HFF-Myc (cell line): ENCODE measurements at regions not wholly inside any gene's neighbourhood (a gene's known extent, or its start where the extent isn't known, plus 50 kb on each side); places are given as distances from the start of the nearest gene placed in this dataset.

ENCODE experiments used
- DNase-seq: peaks from one replicate; pipeline ENCODE4 v3.0.0-alpha.2; 2011; ENCODE audit warnings: low read depth; ENCODE audit errors: extremely low read depth
- H3K4me3 ChIP-seq: replicated peaks from 2 replicates; pipeline ENCODE4 v1.5.1; 2011; ENCODE audit warnings: low read depth, mild to moderate bottlenecking, control low read depth, low read length
- TF ChIP-seq, protein P1 (sequence below): IDR thresholded peaks from 2 replicates; pipeline ENCODE4 v1.5.1; 2012; ENCODE audit warnings: mild to moderate bottlenecking, low read depth, low read length, control low read depth; ENCODE audit errors: missing control alignments

DNA sequence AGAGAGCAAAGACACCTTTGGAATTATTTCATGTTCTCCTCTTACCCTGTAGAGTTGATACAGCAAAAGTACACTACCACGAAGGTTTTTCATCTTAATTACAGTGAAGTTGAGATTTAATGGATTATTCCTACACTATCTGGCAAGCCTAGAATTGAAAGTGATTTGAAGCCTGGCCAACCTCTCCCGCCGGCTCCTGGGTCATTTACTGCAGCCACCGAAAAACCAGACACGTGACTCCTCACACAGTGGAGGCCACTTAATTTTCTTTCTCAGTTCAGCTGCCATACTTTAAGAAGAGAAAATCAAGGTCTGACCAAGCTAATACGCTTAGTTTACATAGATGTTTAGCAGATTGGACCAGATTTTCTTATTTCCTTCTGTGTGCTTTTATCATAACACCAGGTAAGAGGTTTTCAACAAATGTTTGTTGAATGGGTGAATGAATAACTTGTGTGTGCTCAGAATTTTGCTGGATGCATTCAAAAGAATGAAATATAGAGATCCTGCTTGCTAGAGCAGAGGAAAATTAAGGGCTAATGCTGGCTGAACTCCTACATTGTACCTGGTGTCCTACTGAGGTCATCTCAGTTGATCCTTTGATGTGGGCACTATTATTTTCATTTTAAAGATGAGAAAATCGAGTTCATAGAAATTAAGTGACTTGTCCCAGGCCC lies 97.2 kb upstream of the PDE10A start:
- TF ChIP-seq, protein P1, sequence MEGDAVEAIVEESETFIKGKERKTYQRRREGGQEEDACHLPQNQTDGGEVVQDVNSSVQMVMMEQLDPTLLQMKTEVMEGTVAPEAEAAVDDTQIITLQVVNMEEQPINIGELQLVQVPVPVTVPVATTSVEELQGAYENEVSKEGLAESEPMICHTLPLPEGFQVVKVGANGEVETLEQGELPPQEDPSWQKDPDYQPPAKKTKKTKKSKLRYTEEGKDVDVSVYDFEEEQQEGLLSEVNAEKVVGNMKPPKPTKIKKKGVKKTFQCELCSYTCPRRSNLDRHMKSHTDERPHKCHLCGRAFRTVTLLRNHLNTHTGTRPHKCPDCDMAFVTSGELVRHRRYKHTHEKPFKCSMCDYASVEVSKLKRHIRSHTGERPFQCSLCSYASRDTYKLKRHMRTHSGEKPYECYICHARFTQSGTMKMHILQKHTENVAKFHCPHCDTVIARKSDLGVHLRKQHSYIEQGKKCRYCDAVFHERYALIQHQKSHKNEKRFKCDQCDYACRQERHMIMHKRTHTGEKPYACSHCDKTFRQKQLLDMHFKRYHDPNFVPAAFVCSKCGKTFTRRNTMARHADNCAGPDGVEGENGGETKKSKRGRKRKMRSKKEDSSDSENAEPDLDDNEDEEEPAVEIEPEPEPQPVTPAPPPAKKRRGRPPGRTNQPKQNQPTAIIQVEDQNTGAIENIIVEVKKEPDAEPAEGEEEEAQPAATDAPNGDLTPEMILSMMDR = no peak
- DNase-seq = no peak
- H3K4me3 ChIP-seq = no peak overlapping the region

DNA sequence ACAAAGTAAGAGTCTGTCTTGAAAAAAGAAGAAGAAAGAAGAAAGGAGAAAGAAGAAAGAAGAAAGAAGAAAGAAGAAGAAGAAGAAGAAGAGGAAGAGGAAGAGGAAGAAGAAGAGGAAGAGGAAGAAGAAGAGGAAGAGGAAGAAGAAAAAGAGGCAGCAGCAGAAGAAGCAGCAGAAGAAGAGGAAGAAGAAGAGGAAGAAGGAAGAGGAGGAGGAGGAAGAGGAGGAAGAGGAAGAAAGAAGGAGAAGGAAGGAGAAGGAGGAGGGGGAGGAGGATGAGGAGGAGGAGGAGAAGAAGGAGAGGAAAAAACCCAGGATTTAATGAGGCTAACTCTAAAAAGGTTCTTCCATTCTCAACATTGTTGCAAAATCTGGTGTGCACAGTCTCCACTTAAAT lies 95.4 kb upstream of the PDE10A start:
- DNase-seq = no peak
- TF ChIP-seq, protein P1 = no peak
- H3K4me3 ChIP-seq = no peak overlapping the region

DNA sequence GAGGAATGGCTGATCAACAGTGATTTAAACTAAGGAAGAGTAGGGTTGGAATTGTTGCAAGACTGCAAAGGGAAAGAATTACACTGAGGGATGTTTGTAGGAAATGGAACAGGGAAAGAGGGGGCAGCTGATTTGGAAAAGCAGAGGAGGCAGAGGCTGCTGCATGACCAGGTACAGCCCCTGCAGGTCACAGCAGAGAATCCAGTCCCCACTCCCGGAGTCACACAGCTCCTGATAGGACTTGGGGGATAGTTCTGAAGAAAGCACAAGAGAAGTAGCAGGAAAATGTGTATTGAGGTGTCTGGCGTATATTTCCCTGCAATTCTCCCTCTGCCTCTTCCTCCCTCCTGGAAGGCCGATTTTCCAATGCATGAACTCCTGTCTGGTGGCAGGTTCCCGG lies 92.5 kb upstream of the PDE10A start:
- TF ChIP-seq, protein P1 = no peak
- H3K4me3 ChIP-seq = no peak overlapping the region
- no peak for DNase-seq

DNA sequence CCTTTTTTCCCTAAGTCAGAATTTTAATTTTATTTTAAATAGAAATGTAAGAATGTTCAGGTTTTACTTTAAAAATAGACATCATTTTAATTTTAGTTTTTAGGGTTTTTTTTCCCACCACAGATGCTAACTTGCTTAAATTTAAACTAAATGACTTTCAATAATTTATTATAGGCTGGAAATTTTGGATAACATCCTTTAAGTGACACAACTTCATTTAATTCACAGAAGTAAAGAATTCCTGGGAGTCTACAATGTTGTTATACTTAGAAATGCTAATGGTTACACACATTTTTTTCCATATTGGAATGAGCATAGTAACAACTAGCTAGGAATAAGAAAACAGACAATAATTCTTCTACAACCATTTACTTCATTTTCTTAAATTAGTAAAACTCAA lies 90.5 kb upstream of the PDE10A start:
- TF ChIP-seq, protein P1 = no peak
- DNase-seq = no peak
- no peak overlapping the region for H3K4me3 ChIP-seq

DNA sequence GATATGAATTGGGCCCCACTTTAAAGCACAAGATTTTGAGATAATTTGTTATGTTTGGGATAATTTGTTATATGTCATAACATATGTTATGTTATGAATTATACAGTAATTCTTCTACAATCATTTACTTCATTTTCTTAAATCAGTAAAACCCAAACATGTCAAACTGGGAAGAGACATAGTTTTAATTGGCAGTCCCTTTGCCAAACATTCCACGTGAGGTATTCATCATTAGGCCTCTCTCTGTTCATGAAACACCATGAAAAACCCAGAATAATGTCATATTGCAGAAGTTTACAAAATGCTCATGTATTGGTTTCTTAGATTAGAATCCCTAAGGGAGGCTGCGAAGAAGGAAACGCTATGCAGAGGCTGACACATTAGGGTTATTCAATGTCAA lies 89.4 kb upstream of the PDE10A start:
- no peak overlapping the region for H3K4me3 ChIP-seq
- no peak for DNase-seq
- TF ChIP-seq, protein P1 = no peak

DNA sequence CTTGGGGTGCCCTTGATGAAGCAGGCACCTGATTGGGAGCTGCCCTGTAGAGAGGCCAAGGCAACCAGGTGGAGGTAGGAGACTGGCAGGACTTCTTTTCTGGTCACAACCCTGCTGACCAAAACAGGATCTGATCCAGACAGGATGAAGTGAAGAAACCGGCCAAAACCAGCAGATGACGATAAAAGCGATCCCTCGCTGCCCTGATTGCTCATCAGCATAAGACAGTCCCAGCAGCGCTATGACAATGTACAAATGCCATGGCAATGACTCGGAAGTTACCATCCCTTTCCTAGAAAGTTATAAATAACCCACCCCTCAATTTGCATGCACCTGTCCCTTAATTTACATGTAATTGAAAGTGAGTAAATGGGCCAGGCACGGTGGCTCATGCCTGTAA lies 88.4 kb upstream of the PDE10A start:
- TF ChIP-seq, protein P1 = no peak
- H3K4me3 ChIP-seq = no peak overlapping the region
- DNase-seq = no peak

DNA sequence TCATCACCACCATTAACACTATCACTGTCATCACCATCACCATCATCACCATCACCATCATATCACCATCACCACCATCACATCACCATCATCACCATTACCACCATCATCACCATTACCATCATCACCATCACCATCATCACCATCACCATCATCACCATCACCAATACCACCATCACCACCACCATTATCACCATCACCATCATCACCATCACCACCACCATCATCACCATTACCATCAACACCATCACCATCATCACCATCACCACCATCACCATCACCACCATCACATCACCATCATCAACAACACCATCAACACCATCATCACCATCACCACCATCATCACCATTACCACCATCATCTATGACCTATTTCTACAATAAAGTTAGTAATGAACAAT lies 86.1 kb upstream of the PDE10A start:
- no peak for DNase-seq
- TF ChIP-seq, protein P1 = no peak

More for the DNA sequence above, 86.1 kb upstream of the PDE10A start:
- H3K4me3 ChIP-seq = no peak overlapping the region
